GM12878 (cell line): ENCODE measurements at regions not wholly inside any gene's neighbourhood (a gene's known extent, or its start where the extent isn't known, plus 50 kb on each side); places are given as distances from the start of the nearest gene placed in this dataset.

Source experiments
- BCL3 ChIP-seq: IDR thresholded peaks from 2 replicates; pipeline ENCODE4 v1.6.1; 2011; ENCODE audit warnings: borderline replicate concordance, low read depth, mild to moderate bottlenecking, moderate library complexity, low read length; ENCODE audit not compliant: insufficient read depth, poor library complexity, severe bottlenecking
- CTCF ChIP-seq, 3 experiments: IDR thresholded peaks in 2 of 3; conservative IDR thresholded peaks in 1 of 3; 2 replicates each; pipeline ENCODE4 v1.5.1; 2011; ENCODE audit warnings: low read depth in 3 of 3, low read length in 3 of 3, mild to moderate bottlenecking in 3 of 3, control low read depth in 2 of 3, moderate library complexity in 2 of 3, inconsistent platforms in 1 of 3, mixed read lengths in 1 of 3; ENCODE audit not compliant: control insufficient read depth in 2 of 3, insufficient read depth in 1 of 3; ENCODE audit errors: extremely low read depth in 1 of 3
- FOXM1 ChIP-seq: IDR thresholded peaks from 2 replicates; pipeline ENCODE4 v1.6.1; 2012; ENCODE audit warnings: low read depth, mild to moderate bottlenecking, inconsistent platforms, low read length, moderate library complexity
- NFIC ChIP-seq: IDR thresholded peaks from 2 replicates; pipeline ENCODE4 v1.6.1; 2012; ENCODE audit warnings: low read depth, mild to moderate bottlenecking, inconsistent platforms, low read length, moderate library complexity
- POLR2A ChIP-seq: IDR thresholded peaks from 2 replicates; pipeline ENCODE4 v1.6.1; 2011; ENCODE audit warnings: low read depth, mild to moderate bottlenecking, low read length
- POLR2AphosphoS5 ChIP-seq: IDR thresholded peaks from 2 replicates; pipeline ENCODE4 v1.6.1; 2011; ENCODE audit warnings: mild to moderate bottlenecking, low read length, inconsistent platforms
- SIX5 ChIP-seq: IDR thresholded peaks from 2 replicates; pipeline ENCODE4 v1.6.1; 2011; ENCODE audit warnings: mild to moderate bottlenecking, low read depth, low read length, moderate library complexity; ENCODE audit not compliant: severe bottlenecking
- TCF7 ChIP-seq: IDR thresholded peaks from 2 replicates; pipeline ENCODE4 v1.6.1; 2014; ENCODE audit warnings: antibody characterized with exemption, borderline replicate concordance
- USF2 ChIP-seq: IDR thresholded peaks from 2 replicates; pipeline ENCODE4 v1.6.1; 2011; ENCODE audit warnings: low read depth, low read length, improper control_type of control experiment, borderline replicate concordance
- YY1 ChIP-seq: IDR thresholded peaks from 2 replicates; pipeline ENCODE4 v1.6.1; 2011; ENCODE audit warnings: low read depth, mild to moderate bottlenecking, low read length

- TF ChIP-seq TCF7 (no peak), SIX5 (no peak), USF2 (no peak), BCL3 (no peak), YY1 (no peak), POLR2A (no peak), POLR2AphosphoS5 (no peak), FOXM1 (no peak), CTCF (IDR thresholded peaks at IDR 0.05 in 2 of 3, conservative IDR thresholded peaks at IDR 0.05 in 1 of 3; ENCODE audit: control insufficient read depth in 2 of 3, extremely low read depth in 1 of 3, insufficient read depth in 1 of 3, low read depth in 3 of 3, low read length in 3 of 3) (no peak), NFIC (no peak)
Measured at GRCh38 chr14:37945959-37946358, 261.7 kb upstream of the SSTR1 start.
